ENCODE measurements at regions not wholly inside any gene's neighbourhood (a gene's known extent, or its start where the extent isn't known, plus 50 kb on each side); places are given as distances from the start of the nearest gene placed in this dataset.

DNA sequence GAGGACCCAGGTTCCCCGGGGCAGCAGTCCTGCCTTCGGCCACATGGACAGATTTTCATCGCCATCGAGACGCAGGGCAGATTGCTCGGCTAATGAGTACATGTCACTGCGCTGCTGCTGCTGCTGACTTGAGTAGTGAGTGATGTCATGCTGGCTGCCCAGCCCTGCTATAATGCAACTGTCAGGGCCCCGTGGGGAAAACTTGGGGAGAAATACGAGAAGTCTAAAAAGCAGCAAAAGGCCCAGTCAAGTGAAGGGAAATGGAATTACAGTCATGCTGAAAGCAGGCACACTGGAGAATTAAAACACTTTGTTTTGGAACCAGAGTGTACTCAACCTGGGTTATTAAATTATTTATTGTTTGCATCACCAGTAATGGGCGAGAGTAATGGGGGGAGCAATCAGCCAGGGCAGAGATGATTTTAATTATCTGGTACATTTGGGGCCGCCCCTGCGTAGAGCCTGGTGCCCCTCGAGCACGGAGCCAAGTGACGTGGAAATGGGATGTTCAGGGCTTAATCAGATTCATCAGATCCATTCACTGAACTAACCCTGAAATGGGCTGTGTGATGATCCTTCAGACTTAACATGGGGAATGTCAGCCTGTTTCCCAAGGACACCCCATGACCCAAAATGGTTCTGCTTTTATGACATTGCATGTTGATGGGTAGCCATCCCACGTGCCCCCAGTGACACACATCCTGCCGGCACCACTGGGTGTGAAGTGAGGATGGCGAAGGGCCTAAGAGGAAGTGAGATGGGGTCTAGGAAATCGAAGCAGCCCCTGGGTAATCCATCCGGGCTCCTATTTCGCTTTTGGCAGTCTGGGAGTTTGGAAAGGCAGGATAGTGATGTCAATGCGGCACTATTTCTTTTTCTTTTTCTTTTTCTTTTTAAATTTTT lies 241.6 kb upstream of the CADM1 start:
- CTCF ChIA-PET = no interaction called here
- DNase-seq (ENCODE audit: extremely low spot score) = no peak
- POLR2A ChIA-PET = no interaction called here
- TF ChIP-seq, protein P1, sequence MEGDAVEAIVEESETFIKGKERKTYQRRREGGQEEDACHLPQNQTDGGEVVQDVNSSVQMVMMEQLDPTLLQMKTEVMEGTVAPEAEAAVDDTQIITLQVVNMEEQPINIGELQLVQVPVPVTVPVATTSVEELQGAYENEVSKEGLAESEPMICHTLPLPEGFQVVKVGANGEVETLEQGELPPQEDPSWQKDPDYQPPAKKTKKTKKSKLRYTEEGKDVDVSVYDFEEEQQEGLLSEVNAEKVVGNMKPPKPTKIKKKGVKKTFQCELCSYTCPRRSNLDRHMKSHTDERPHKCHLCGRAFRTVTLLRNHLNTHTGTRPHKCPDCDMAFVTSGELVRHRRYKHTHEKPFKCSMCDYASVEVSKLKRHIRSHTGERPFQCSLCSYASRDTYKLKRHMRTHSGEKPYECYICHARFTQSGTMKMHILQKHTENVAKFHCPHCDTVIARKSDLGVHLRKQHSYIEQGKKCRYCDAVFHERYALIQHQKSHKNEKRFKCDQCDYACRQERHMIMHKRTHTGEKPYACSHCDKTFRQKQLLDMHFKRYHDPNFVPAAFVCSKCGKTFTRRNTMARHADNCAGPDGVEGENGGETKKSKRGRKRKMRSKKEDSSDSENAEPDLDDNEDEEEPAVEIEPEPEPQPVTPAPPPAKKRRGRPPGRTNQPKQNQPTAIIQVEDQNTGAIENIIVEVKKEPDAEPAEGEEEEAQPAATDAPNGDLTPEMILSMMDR (IDR thresholded peaks at IDR 0.05; ENCODE audit: control extremely low read depth, extremely low read depth, low read depth, missing control alignments) = no peak

DNA sequence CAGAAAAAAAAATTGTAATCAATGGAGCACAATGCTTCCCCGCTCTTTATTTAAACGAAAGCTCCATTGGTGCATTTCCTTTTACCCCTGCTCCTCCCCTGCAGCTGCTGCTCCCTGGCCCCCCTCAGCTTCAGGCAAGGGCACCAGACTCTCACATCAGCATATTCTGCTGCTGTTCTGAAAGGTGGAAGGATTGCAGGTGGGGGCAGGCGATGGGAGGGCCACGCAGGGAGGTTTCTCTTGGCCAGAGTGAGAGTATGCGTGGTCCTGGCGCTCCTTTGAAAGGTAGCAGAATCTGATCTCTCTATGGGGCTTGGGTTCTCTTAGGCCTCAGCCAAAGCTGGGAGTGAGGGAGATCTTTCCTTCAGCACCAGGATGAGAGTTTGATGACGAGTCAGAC lies 240.9 kb upstream of the CADM1 start:
- ChIA-PET CTCF (no interaction called here), POLR2A (no interaction called here)
- DNase-seq (ENCODE audit: extremely low spot score) = no peak
- TF ChIP-seq, protein P1 (IDR thresholded peaks at IDR 0.05; ENCODE audit: control extremely low read depth, extremely low read depth, low read depth, missing control alignments) = no peak

DNA sequence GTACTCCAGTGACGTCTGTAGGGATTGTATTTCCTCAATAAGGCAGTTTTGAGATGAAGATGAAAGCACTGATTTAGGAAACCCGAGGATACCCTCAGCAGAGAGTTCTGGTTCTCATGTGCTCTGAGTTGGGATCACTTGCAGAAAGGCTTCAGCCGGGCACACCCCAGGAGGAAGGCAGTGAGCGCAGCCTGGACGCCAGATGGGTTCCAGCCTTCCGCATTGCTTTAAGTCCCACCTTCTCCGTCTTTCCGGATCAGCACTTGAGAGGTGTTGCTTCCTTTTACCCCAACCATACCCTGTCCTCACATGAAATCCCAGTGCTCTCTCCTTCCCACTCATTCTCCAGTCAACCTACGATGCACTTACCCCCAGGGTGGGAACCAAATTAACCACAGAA lies 239.5 kb upstream of the CADM1 start:
- POLR2A ChIA-PET = no interaction called here

DNA sequence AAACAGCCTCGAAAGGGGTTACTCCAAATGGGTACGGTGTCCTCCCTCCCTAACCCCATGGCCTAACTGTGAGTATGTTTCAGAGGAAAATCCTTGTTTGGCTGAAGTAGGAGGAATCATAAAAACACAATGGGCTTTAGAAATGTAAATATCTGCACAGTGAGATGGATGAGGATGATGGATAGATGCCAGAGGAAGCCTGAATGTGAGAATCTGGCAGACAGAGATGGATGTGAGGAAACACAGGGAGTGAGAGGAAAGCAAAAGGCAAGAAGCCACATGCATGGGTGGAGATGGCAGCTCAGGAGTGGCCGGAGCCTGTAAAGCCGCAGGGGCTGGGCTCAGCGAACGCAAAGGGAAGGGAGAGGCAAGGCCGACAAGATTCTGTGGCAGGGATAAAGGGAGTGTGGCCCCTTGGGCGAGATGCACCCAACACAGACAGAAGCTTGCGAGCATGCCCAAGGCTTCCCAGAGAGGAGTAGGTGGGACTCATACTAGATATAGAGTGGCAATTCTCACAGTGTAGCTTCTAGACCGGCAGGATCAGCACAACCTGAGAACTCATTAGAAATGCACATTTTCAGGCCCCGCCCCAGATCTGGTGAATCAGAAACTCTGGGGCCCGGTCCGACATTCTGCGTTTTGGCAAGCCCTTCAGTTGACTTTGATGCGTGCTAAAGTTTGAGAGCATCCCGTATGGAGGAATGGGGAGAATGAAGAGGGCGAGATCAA lies 237.3 kb upstream of the CADM1 start:
- TF ChIP-seq, protein P1 (IDR thresholded peaks at IDR 0.05; ENCODE audit: control extremely low read depth, extremely low read depth, low read depth, missing control alignments) = no peak
- POLR2A ChIA-PET = no interaction called here
- no peak for DNase-seq (ENCODE audit: extremely low spot score)
- CTCF ChIA-PET = no interaction called here

More for the DNA sequence above, 239.5 kb upstream of the CADM1 start:
- TF ChIP-seq, protein P1 (IDR thresholded peaks at IDR 0.05; ENCODE audit: control extremely low read depth, extremely low read depth, low read depth, missing control alignments) = no peak
- DNase-seq (ENCODE audit: extremely low spot score) = no peak
- CTCF ChIA-PET = no interaction called here

DNA sequence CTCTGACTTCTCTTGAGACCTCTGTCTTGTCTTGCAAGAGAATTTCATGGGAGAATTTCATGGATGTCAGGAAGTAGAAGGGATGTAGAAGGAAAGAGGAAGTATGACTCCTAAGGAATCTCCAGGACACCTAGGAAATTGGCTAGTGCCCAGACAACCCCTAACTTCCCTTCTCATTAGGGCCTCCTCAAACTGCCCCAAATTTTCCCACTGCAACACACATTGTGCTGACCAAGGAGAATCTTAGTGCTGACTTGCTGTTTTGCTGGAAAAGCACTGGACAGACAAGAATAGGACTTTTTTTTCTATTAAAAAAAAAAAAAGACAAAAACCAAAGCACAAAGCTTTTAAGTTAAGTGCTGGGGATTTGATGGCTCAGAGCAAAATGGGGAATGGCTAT lies 236.1 kb upstream of the CADM1 start:
- TF ChIP-seq, protein P1 (IDR thresholded peaks at IDR 0.05; ENCODE audit: control extremely low read depth, extremely low read depth, low read depth, missing control alignments) = no peak
- no peak for DNase-seq (ENCODE audit: extremely low spot score)
- CTCF ChIA-PET = no interaction called here
- POLR2A ChIA-PET = no interaction called here

DNA sequence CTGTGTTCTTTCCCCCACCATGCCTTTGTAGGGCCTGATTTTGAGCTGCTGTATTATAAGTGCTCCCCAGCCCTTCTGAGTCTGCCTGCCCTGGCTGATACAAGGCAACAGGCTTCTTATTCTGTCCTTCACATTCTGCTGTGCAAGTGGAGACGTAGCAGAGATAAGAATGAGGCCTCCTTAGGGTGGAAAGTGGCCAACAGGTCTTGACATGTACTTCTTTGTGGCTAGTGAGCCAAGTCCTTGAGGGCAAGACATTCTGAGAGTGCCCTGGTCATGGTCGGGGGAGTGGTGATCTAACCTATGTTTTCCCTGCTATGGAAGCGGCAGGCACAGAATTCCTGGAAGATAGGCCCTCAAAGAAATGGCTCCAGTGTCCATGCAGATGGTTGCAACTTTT lies 235.7 kb upstream of the CADM1 start:
- CTCF ChIA-PET = no interaction called here
- TF ChIP-seq, protein P1 (IDR thresholded peaks at IDR 0.05; ENCODE audit: control extremely low read depth, extremely low read depth, low read depth, missing control alignments) = no peak
- DNase-seq (ENCODE audit: extremely low spot score) = no peak
- POLR2A ChIA-PET = no interaction called here

All from GM10248 (cell line).